ENCODE measurements at regions not wholly inside any gene's neighbourhood (a gene's known extent, or its start where the extent isn't known, plus 50 kb on each side); places are given as distances from the start of the nearest gene placed in this dataset.
A peak's percentile ranks its signal among the peaks of the same experiment; 100 is the strongest.

DNA sequence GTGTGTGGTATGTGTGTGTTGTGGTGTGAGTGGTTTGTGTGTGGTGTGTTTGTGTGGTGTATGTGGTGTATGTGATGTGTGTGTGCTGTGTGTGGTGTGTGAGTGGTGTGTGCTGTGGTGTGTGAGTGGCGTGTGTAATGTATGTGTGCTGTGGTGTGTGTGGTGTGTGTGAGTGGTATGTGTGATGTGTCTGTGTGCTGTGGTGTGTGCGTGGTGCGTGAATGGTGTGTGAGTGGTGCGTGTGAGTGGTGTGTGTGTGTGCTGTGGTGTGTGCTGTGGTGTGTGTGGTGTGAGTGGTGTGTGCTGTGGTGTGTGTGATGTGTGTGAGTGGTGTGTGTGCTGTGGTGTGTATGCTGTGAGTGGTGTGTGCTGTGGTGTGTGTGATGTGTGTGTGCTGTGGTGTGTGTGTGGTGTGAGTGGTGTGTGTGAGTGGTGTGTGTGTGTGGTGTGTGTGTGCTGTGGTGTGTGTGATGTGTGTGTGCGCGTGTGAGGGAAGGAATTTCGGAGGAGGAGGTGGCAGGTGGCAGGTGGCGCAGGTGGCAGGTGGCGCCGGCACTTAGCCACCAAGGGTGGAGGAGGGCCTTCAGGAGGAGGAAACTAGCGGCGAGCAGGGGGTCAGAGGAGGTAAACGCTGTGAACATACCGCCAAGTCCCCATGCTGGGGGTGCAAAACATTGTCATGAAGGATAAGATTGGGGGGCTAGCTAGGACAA lies 191.8 kb downstream of the MELK start:
- H3K27me3 ChIP-seq (ENCODE audit: control insufficient read depth, insufficient read depth, low read length) = peaks cover 1% of the 10 kb centered on the region
- TF ChIP-seq CTCF (IDR thresholded peaks at IDR 0.05; ENCODE audit: insufficient read depth, low read length, severe bottlenecking) = no peak
- H3K4me3 ChIP-seq (ENCODE audit: low read depth, low read length) = no peak overlapping the region
- FAIRE-seq (peak; percentile 100), DNase-seq (ENCODE audit: low read depth) (no peak)
- no peaks in the 10 kb centered on the region for H3K36me3 ChIP-seq (ENCODE audit: control insufficient read depth, insufficient read depth, low read length)

GRCh38 chr9:36765077-36765390 lies 192.3 kb downstream of the MELK start:
- peaks cover 1% of the 10 kb centered on the region for H3K27me3 ChIP-seq (ENCODE audit: control insufficient read depth, insufficient read depth, low read length)
- H3K36me3 ChIP-seq (ENCODE audit: control insufficient read depth, insufficient read depth, low read length) = no peaks in the 10 kb centered on the region
- TF ChIP-seq CTCF (IDR thresholded peaks at IDR 0.05; ENCODE audit: insufficient read depth, low read length, severe bottlenecking) = no peak
- no peak for FAIRE-seq
- no peak for DNase-seq (ENCODE audit: low read depth)
- no peak overlapping the region for H3K4me3 ChIP-seq (ENCODE audit: low read depth, low read length)

GRCh38 chr9:36765468-36766341 lies 193.0 kb downstream of the MELK start:
- H3K36me3 ChIP-seq (ENCODE audit: control insufficient read depth, insufficient read depth, low read length) = no peaks in the 10 kb centered on the region
- H3K4me3 ChIP-seq (ENCODE audit: low read depth, low read length) = no peak overlapping the region
- peaks cover 1% of the 10 kb centered on the region for H3K27me3 ChIP-seq (ENCODE audit: control insufficient read depth, insufficient read depth, low read length)
- no peak for TF ChIP-seq CTCF (IDR thresholded peaks at IDR 0.05; ENCODE audit: insufficient read depth, low read length, severe bottlenecking)
- no peak for FAIRE-seq
- DNase-seq (ENCODE audit: low read depth) = peak; percentile 24

GRCh38 chr9:36768677-36769076 lies 196.0 kb downstream of the MELK start:
- Histone ChIP-seq H3K36me3 (ENCODE audit: control insufficient read depth, insufficient read depth, low read length) (no peaks in the 10 kb centered on the region), H3K4me3 (ENCODE audit: low read depth, low read length) (no peak overlapping the region), H3K27me3 (ENCODE audit: control insufficient read depth, insufficient read depth, low read length) (peaks cover 1% of the 10 kb centered on the region)
- no peak for FAIRE-seq
- TF ChIP-seq CTCF (IDR thresholded peaks at IDR 0.05; ENCODE audit: insufficient read depth, low read length, severe bottlenecking) = no peak
- no peak for DNase-seq (ENCODE audit: low read depth)

DNA sequence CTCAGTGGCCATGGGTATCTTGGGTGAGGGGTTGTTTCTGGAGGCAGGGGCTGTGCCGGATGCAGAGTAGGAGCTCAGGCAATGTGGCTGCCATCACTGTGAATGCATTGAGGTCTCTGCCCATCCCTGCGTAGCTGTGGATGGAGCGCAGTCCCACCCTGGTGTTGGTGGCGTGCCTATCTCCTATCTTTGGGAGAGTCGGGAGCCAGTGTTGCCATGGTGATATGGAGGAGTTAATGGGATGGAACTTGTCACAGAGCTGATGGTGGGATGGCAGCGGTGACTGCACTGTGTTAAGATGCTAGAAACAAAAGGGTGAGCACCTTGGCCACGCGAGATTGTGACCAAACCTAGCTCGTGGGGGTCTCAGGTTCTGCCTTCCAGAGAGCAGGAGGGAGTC lies 197.3 kb downstream of the MELK start:
- Histone ChIP-seq H3K27me3 (ENCODE audit: control insufficient read depth, insufficient read depth, low read length) (peaks cover 1% of the 10 kb centered on the region), H3K4me3 (ENCODE audit: low read depth, low read length) (no peak overlapping the region), H3K36me3 (ENCODE audit: control insufficient read depth, insufficient read depth, low read length) (no peaks in the 10 kb centered on the region)
- FAIRE-seq = peak; percentile 28
- DNase-seq (ENCODE audit: low read depth) = no peak
- no peak for TF ChIP-seq CTCF (IDR thresholded peaks at IDR 0.05; ENCODE audit: insufficient read depth, low read length, severe bottlenecking)

All from bronchial epithelial cell (primary cell).